Panc1 (cell line): ENCODE measurements at regions not wholly inside any gene's neighbourhood (a gene's known extent, or its start where the extent isn't known, plus 50 kb on each side); places are given as distances from the start of the nearest gene placed in this dataset.

ENCODE experiments used
- ATAC-seq: fragments of 200-7000 bp; cut with Tn5 transposase; 2 replicates; pipeline ENCODE4 v1.9.1; 2020; ENCODE audit warnings: mild to moderate bottlenecking, moderate library complexity
- BruUV-seq: library from RNA; stranded (reverse); fragments of 400-500 nt; replicated peaks from 2 replicates; lab custom pipeline; 2021; lab: Mats Ljungman, UMichigan
- CTCF ChIA-PET: fragments of 300-600 bp; sonication (Branson Sonifier 250); formaldehyde crosslinking; loops from one replicate; lab custom pipeline; 2022; ENCODE audit warnings: antibody characterized with exemption; lab: Charles Lee
- POLR2A ChIA-PET: fragments of 300-600 bp; sonication (Branson Sonifier 250); formaldehyde crosslinking; loops from one replicate; lab custom pipeline; 2022; ENCODE audit warnings: antibody characterized with exemption; lab: Charles Lee
- DNase-seq: peaks from one replicate; pipeline ENCODE4 v3.0.0-alpha.2; 2010; ENCODE audit warnings: low read depth, low spot score
- H3K27ac ChIP-seq: 2 replicates; pipeline ENCODE4 v1.5.1; 2011; ENCODE audit warnings: mild to moderate bottlenecking, low read length, inconsistent platforms
- H3K27me3 ChIP-seq: fragments of 200-500 bp; sonication (Bioruptor generic); 2 replicates; pipeline ENCODE4 v1.6.0; 2014; ENCODE audit warnings: low read length, inconsistent platforms; ENCODE audit not compliant: control insufficient read depth, insufficient read depth
- H3K36me3 ChIP-seq: fragments of 200-500 bp; sonication (Bioruptor generic); 2 replicates; pipeline ENCODE4 v1.5.1; 2014; ENCODE audit warnings: inconsistent platforms, mild to moderate bottlenecking, low read length, moderate library complexity; ENCODE audit not compliant: control insufficient read depth, insufficient read depth
- H3K4me1 ChIP-seq: 2 replicates; pipeline ENCODE4 v1.5.1; 2011; ENCODE audit warnings: inconsistent platforms, mild to moderate bottlenecking, low read length, moderate library complexity; ENCODE audit not compliant: control insufficient read depth, insufficient read depth
- H3K4me3 ChIP-seq, 2 experiments: 2 replicates each; pipeline ENCODE4 v1.5.1; 2011 to 2012; ENCODE audit warnings: low read depth in 2 of 2, low read length in 2 of 2, mild to moderate bottlenecking in 2 of 2, inconsistent platforms in 1 of 2, moderate library complexity in 1 of 2
- H3K9me3 ChIP-seq: fragments of 200-500 bp; sonication (Bioruptor generic); 2 replicates; pipeline ENCODE4 v1.5.1; 2014; ENCODE audit warnings: low read depth, mild to moderate bottlenecking, inconsistent platforms, low read length, moderate library complexity; ENCODE audit not compliant: control insufficient read depth, insufficient read depth
- CTCF ChIP-seq: fragments of 450-650 bp; IDR thresholded peaks from 2 replicates; pipeline ENCODE4 v1.5.1; 2017; ENCODE audit warnings: mild to moderate bottlenecking
- POLR2AphosphoS5 ChIP-seq: IDR thresholded peaks from 2 replicates; pipeline ENCODE4 v1.6.1; 2012; ENCODE audit warnings: mild to moderate bottlenecking, low read depth, low read length, moderate library complexity
- REST ChIP-seq, 2 experiments: IDR thresholded peaks; 2 replicates each; pipeline ENCODE4 v1.6.1; 2011 to 2012; ENCODE audit warnings: low read depth in 2 of 2, control low read depth in 1 of 2, low read length in 1 of 2, mild to moderate bottlenecking in 1 of 2, moderate library complexity in 1 of 2; ENCODE audit not compliant: insufficient read depth in 1 of 2
- SIN3A ChIP-seq: IDR thresholded peaks from 2 replicates; pipeline ENCODE4 v1.6.1; 2012; ENCODE audit warnings: low read depth, mild to moderate bottlenecking, low read length, moderate library complexity, borderline replicate concordance; ENCODE audit not compliant: insufficient read depth
- TCF7L2 ChIP-seq: IDR thresholded peaks from 2 replicates; pipeline ENCODE4 v1.6.1; 2011; ENCODE audit warnings: mild to moderate bottlenecking, low read depth, low read length, inconsistent platforms
- in situ Hi-C: cut with HindIII; loops from 2 replicates; pipeline ENCODE4 v1.10.0; 2016; ENCODE audit warnings: low sequenced_read_pairs, low pct_unique_long_range_greater_than_20kb
- intact Hi-C: fragments of 100-400 bp; cut with micrococcal nuclease; formaldehyde crosslinking; loops from one replicate; pipeline ENCODE4 v1.10.0; 2022; ENCODE audit not compliant: unreplicated experiment

- BruUV-seq: no TSS peak
- in situ Hi-C loops (no loop called here), intact Hi-C loops (no loop called here)
- Histone ChIP-seq H3K4me3 (no peak overlapping the region), H3K27me3 (no peaks in the 10 kb centered on the region), H3K4me1 (no peaks in the 10 kb centered on the region), H3K9me3 (no peaks in the 10 kb centered on the region), H3K36me3 (no peaks in the 10 kb centered on the region), H3K27ac (no peak overlapping the region)
- TF ChIP-seq CTCF: no peak
- no peak for TF ChIP-seq SIN3A
- no peak for TF ChIP-seq POLR2AphosphoS5
- TF ChIP-seq TCF7L2: no peak
- no peak for TF ChIP-seq REST (IDR thresholded peaks at IDR 0.05; ENCODE audit: insufficient read depth in 1 of 2, low read depth in 2 of 2, low read length in 1 of 2)
- POLR2A ChIA-PET: no interaction called here
- no peak for DNase-seq
- CTCF ChIA-PET: no interaction called here
- no peak for ATAC-seq
These were observed 238.5 kb upstream of the KCNMB2 start for GRCh38 chr3:178297740-178298139.

GRCh38 chr3:178300441-178300959 lies 235.7 kb upstream of the KCNMB2 start:
- ChIA-PET POLR2A (no interaction called here), CTCF (no interaction called here)
- intact Hi-C loops: no loop called here

More at GRCh38 chr3:178300441-178300959, 235.7 kb upstream of the KCNMB2 start:
- Histone ChIP-seq H3K27ac (no peak overlapping the region; the same call in 1 of the 2 replicates), H3K4me1 (no peaks in the 10 kb centered on the region), H3K36me3 (no peaks in the 10 kb centered on the region), H3K4me3 (no peak overlapping the region), H3K27me3 (no peaks in the 10 kb centered on the region), H3K9me3 (peaks cover 6% of the 10 kb centered on the region; the same call in 1 of the 2 replicates)
- ATAC-seq: no peak
- no TSS peak for BruUV-seq
- in situ Hi-C loops: no loop called here
- DNase-seq: no peak
- TF ChIP-seq CTCF (no peak), REST (IDR thresholded peaks at IDR 0.05; ENCODE audit: insufficient read depth in 1 of 2, low read depth in 2 of 2, low read length in 1 of 2) (no peak), SIN3A (no peak), POLR2AphosphoS5 (no peak), TCF7L2 (no peak)
